HUES6 (cell line): ENCODE measurements at regions not wholly inside any gene's neighbourhood (a gene's known extent, or its start where the extent isn't known, plus 50 kb on each side); places are given as distances from the start of the nearest gene placed in this dataset.

Source experiments
- H3K27ac ChIP-seq: 2 replicates; pipeline ENCODE4 v1.7.0; 2013; ENCODE audit warnings: low read depth, mild to moderate bottlenecking, low read length, inconsistent platforms
- H3K27me3 ChIP-seq: 2 replicates; pipeline ENCODE4 v1.6.1; 2013; ENCODE audit warnings: low read length; ENCODE audit not compliant: control insufficient read depth, insufficient read depth
- H3K36me3 ChIP-seq: 2 replicates; pipeline ENCODE4 v1.6.1; 2013; ENCODE audit warnings: low read length; ENCODE audit not compliant: control insufficient read depth, insufficient read depth
- H3K4me1 ChIP-seq: 2 replicates; pipeline ENCODE4 v1.6.1; 2013; ENCODE audit warnings: low read length; ENCODE audit not compliant: control insufficient read depth, insufficient read depth
- H3K4me3 ChIP-seq: 2 replicates; pipeline ENCODE4 v1.5.1; 2013; ENCODE audit warnings: low read depth, low read length
- H3K9ac ChIP-seq: one replicate; pipeline ENCODE4 v1.6.1; 2013; ENCODE audit warnings: mild to moderate bottlenecking, low read length
- H3K9me3 ChIP-seq: 2 replicates; pipeline ENCODE4 v1.6.1; 2013; ENCODE audit warnings: low read depth, low read length; ENCODE audit not compliant: control insufficient read depth, insufficient read depth

DNA sequence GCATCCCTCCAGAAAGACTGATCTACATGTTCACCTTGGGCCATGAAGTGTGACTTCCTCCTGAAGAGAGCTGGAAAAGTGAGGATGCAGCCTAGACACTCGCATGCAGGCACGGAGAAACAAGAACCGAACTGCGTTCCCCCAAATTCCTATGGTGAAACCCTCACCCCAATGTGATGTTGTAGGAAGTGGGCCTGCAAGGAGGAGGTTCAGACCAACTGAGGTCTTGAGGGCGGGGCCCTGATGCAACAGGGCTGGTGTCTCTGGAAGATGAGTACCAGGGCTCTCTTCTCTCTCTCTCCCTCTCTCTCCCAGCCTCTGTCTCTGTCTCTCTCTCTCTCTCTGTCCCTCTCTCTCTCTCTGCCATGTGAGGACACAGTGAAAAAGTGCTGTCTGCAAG is 501.1 kb downstream of the BRD1 start:
- Histone ChIP-seq H3K9me3 (peaks cover 2% of the 10 kb centered on the region; the same call in 1 of the 2 replicates), H3K4me1 (no peaks in the 10 kb centered on the region), H3K9ac (no peak overlapping the region), H3K27me3 (peaks cover 3% of the 10 kb centered on the region; the same call in 1 of the 2 replicates), H3K27ac (no peak overlapping the region), H3K4me3 (no peak overlapping the region), H3K36me3 (no peaks in the 10 kb centered on the region)

DNA sequence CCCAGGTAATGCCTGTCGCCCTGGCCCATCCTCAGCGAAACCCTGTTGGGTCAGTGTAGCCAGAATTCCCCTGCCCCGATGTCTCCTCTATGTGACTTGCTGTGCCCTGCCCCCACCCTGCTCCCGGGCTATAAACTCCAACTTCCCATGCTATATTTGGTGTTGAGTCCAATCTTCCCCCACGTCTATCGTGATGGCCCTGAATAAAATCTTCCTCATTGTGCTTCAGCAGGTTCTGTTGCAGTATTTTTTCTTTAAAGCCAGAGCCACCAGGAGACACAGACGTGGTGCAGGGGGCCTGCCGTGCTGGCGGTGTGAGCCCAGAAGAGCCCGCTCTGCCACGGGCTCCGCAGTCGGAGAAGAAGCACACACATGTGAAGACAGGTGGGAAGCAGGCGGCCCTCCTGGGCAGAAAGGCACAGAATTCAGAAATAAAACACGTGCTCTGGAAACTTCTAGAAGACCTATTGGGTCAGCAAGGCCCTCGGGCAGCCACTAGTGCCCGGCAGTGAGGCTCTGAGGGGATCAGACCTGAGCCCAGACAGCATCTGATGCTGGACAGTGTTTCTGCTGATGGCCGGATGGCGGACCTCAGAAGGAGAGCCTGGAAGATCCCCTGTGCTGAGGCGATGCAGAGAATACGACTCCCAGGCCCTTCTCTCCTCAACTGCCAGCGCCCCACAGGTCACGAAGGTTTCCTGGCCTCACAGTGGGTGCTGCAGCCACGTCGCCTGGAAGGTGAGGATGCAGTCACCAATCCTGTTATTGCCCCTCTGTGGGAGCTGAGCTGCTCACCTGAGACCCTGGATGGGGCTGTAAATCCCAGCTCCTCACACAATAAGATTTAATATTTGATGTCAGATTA is 501.9 kb downstream of the BRD1 start:
- Histone ChIP-seq H3K27ac (no peak overlapping the region), H3K9me3 (peaks cover 2% of the 10 kb centered on the region; the same call in 1 of the 2 replicates), H3K36me3 (no peaks in the 10 kb centered on the region), H3K4me1 (no peaks in the 10 kb centered on the region), H3K4me3 (no peak overlapping the region), H3K9ac (no peak overlapping the region), H3K27me3 (peaks cover 3% of the 10 kb centered on the region; the same call in 1 of the 2 replicates)

DNA sequence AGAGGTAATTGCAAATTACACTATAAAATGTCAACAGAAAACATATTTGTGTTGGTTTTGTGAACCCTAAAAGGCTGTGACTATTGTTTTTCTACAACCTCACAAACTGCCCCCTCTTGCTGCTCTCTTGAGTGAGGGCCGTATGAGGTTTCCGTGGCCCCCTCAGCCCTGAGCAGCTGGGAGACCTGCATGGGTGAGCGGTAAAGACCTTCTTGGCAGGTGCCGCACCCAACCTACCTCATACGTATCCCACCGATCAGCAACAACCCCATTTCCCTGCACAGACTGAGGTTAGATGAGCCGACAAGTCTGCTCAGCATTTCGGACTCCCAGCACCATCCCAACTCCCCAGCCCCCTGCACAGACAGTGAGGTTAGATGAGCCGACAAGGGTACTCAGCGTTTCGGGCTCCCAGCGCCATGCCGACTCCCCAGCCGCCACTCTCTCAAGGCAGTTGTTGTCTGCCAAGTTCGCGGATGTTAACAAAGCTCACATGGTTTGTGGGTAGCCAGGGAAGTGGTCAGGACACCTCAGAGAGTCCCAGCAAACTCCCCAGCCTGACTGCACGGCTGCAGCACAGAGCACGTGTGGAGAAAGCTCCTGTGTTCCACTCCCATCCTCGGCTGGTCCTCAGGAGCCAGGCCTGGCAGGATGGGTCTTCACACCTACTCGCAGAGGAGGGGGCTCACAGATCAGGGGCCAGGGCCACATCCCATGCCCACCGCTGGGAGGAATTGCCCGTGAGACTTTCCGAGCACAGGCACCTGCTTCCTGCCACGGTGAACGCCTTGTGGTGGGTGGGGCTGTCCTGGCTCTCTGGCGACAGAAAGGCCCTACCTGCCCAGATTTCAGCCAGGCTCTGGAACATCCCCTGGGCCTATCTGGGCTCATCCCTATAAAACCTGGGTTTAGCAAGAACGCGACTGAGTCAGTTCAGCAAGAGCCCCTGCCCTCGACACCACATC is 502.9 kb downstream of the BRD1 start:
- no peaks in the 10 kb centered on the region for H3K4me1 ChIP-seq
- H3K27ac ChIP-seq: no peak overlapping the region
- no peak overlapping the region for H3K4me3 ChIP-seq
- H3K9me3 ChIP-seq: peaks cover 2% of the 10 kb centered on the region; the same call in 1 of the 2 replicates
- H3K27me3 ChIP-seq: peaks cover 3% of the 10 kb centered on the region; the same call in 1 of the 2 replicates
- no peaks in the 10 kb centered on the region for H3K36me3 ChIP-seq
- H3K9ac ChIP-seq: no peak overlapping the region

DNA sequence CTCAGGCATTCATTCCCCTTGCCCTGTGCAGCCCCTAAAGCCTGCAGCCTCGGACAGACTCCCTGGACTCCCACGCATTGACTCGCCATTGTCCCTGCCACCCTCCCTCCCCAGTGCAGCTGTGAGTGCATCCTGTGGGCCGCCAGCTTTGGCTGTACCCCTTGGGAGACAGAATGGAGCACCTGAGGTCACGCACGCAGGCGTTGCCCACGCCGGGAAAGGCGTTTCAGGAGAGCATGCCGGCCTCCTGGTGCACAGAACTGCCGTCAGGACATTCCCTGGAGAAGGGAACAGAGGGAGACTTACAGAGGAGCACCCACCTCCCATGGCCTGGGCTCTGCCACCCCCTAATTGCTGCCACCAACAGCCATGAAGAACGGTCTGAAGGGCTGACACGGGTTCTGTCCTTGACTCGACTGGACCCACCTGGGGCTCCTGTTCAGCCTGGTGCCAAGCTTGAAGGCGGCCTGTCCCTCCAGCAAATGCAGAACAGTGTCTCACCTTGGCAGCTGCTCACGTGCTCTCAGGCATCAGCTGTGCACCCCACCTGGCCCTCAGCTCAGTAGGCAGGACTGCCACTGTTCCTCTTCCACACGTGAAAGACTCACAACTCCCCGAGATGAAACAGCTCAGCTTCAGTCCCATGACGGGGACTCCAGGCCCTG is 503.8 kb downstream of the BRD1 start:
- H3K27ac ChIP-seq: no peak overlapping the region
- H3K9me3 ChIP-seq: peaks cover 2% of the 10 kb centered on the region; the same call in 1 of the 2 replicates
- no peak overlapping the region for H3K4me3 ChIP-seq
- H3K9ac ChIP-seq: no peak overlapping the region
- peaks cover 3% of the 10 kb centered on the region; the same call in 1 of the 2 replicates for H3K27me3 ChIP-seq
- H3K4me1 ChIP-seq: no peaks in the 10 kb centered on the region
- H3K36me3 ChIP-seq: no peaks in the 10 kb centered on the region

- H3K9me3 ChIP-seq: no peaks in the 10 kb centered on the region; the same call in 1 of the 2 replicates
- H3K4me3 ChIP-seq: no peak overlapping the region
- no peaks in the 10 kb centered on the region for H3K36me3 ChIP-seq
- H3K4me1 ChIP-seq: no peaks in the 10 kb centered on the region
- no peak overlapping the region for H3K9ac ChIP-seq
- peaks cover 3% of the 10 kb centered on the region; the same call in 1 of the 2 replicates for H3K27me3 ChIP-seq
- H3K27ac ChIP-seq: no peak overlapping the region
Observed at GRCh38 chr22:49322861-49323622, 504.6 kb downstream of the BRD1 start.

DNA sequence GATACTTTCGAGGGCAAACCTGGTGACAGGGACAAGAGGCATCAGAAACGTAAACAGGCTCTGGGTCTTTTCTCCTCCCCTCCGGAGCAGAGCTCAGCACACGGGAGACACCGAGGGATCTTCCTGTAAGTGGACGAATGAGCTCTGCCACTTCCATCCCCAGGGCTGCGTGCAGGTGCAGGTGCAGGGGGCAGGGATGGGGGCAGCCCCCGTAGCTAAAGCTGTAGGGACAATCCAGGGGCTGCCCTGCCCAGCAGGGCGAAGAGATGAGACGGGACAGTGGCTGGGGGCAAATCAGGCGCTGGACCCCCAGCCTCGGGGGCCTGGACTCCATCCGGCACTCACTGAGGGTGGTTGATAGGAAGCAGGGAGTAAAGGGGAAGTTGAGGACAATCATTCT is 505.4 kb downstream of the BRD1 start:
- no peak overlapping the region for H3K4me3 ChIP-seq
- no peak overlapping the region for H3K27ac ChIP-seq
- no peak overlapping the region for H3K9ac ChIP-seq
- H3K27me3 ChIP-seq: peaks cover 3% of the 10 kb centered on the region; the same call in 1 of the 2 replicates
- no peaks in the 10 kb centered on the region for H3K36me3 ChIP-seq
- H3K9me3 ChIP-seq: no peaks in the 10 kb centered on the region; the same call in 1 of the 2 replicates
- no peaks in the 10 kb centered on the region for H3K4me1 ChIP-seq

DNA sequence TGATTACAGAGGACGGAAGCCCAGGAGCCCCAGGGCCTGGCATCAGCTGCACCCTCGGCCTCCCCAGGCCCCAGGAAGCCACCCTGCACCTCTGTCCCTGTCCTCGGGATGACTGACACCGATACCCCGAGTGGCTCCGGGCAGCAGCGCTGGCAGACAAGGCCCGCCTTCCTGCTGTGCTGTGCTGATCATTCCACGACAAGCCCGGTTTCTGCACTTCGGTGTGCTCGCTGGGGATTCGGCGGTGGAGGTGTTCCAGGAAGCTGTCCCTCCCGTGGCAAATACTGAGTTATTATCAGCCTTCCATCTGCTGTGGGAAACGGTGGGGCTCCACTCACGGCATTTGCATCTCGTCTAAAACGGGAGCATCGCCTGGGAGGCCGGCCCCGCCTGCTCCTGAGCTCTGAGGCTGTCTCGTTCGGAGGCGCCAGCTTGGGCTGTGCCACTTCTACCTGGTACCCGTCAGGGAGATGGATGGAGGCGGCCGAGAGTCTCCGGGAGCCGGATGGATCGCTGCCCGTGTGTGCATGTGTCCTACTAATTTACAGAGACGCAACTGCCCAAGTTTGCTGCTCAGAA is 506.1 kb downstream of the BRD1 start:
- Histone ChIP-seq H3K4me3 (no peak overlapping the region), H3K9me3 (no peaks in the 10 kb centered on the region; the same call in 1 of the 2 replicates), H3K27ac (no peak overlapping the region), H3K27me3 (peaks cover 3% of the 10 kb centered on the region; the same call in 1 of the 2 replicates), H3K36me3 (no peaks in the 10 kb centered on the region), H3K9ac (no peak overlapping the region), H3K4me1 (no peaks in the 10 kb centered on the region)

DNA sequence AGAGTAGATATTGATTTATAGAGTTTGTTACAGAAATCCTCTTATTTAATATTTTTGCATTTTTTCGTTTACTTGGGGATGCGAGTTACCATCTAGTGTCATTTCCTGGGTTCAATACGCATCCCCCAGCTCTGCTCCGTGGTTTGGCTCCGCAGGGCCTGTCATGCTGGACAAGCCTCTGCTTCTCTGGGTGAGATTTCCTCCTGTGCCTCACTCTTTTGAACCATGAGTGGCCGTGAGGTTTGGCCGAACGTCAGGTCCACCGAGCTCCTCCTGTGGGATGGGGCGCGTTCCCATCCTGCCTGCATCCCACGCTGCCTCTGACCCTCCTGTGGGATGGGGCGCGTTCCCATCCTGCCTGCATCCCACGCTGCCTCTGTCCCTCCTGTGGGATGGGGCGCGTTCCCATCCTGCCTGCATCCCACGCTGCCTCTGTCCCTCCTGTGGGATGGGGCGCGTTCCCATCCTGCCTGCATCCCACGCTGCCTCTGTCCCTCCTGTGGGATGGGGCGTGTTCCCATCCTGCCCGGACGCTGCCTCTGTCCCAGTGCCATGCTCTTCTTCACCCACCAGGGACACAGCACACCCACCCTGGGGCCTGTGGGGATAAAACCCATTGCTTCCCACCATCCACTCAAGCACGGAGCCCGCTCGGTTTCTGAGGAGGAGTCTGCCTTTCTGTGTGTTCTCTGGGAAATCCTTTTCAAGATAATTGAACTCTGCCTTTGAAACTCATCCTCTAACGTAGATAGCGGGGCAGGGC is 506.8 kb downstream of the BRD1 start:
- Histone ChIP-seq H3K4me1 (no peaks in the 10 kb centered on the region), H3K4me3 (no peak overlapping the region), H3K9ac (no peak overlapping the region), H3K27me3 (peaks cover 3% of the 10 kb centered on the region; the same call in 1 of the 2 replicates), H3K9me3 (no peaks in the 10 kb centered on the region; the same call in 1 of the 2 replicates), H3K27ac (no peak overlapping the region), H3K36me3 (no peaks in the 10 kb centered on the region)

GRCh38 chr22:49317369-49317768 is 510.3 kb downstream of the BRD1 start:
- Histone ChIP-seq H3K9me3 (no peaks in the 10 kb centered on the region), H3K27me3 (no peaks in the 10 kb centered on the region), H3K36me3 (no peaks in the 10 kb centered on the region)

More at GRCh38 chr22:49317369-49317768, 510.3 kb downstream of the BRD1 start:
- Histone ChIP-seq H3K4me3 (no peak overlapping the region), H3K9ac (no peak overlapping the region), H3K4me1 (no peaks in the 10 kb centered on the region), H3K27ac (no peak overlapping the region)
